GM12865 (cell line): ENCODE measurements at regions not wholly inside any gene's neighbourhood (a gene's known extent, or its start where the extent isn't known, plus 50 kb on each side); places are given as distances from the start of the nearest gene placed in this dataset.

Source experiments
- DNase-seq: peaks from one replicate; pipeline ENCODE4 v3.0.0; 2010; ENCODE audit warnings: low read depth
- H3K4me3 ChIP-seq: 2 replicates; pipeline ENCODE4 v1.5.1; 2011; ENCODE audit warnings: mild to moderate bottlenecking, low read depth, low read length, control low read depth
- CTCF ChIP-seq: IDR thresholded peaks from 2 replicates; pipeline ENCODE4 v1.5.1; 2011; ENCODE audit warnings: low read length, control low read depth, low read depth, inconsistent platforms; ENCODE audit not compliant: insufficient read depth; ENCODE audit errors: missing control alignments

- no peak overlapping the region for H3K4me3 ChIP-seq
- TF ChIP-seq CTCF, result no peak
- no peak for DNase-seq
Observed at GRCh38 chr7:27315066-27315465, 72.5 kb downstream of the EVX1 start.

- DNase-seq, result no peak
- TF ChIP-seq CTCF, result no peak
Observed at GRCh38 chr7:27316311-27316710, 73.7 kb downstream of the EVX1 start.

GRCh38 chr7:27324246-27324645, 81.6 kb downstream of the EVX1 start:
- no peak overlapping the region for H3K4me3 ChIP-seq
- no peak for DNase-seq
- TF ChIP-seq CTCF, result no peak

More at GRCh38 chr7:27316311-27316710, 73.7 kb downstream of the EVX1 start:
- no peak overlapping the region for H3K4me3 ChIP-seq

GRCh38 chr7:27329909-27330308, 87.3 kb downstream of the EVX1 start:
- no peak for TF ChIP-seq CTCF
- H3K4me3 ChIP-seq, result no peak overlapping the region
- DNase-seq, result no peak

- H3K4me3 ChIP-seq, result no peak overlapping the region
- no peak for TF ChIP-seq CTCF
- no peak for DNase-seq
Observed at GRCh38 chr7:27339478-27339877, 96.9 kb downstream of the EVX1 start.

GRCh38 chr7:27344471-27344870, 101.9 kb downstream of the EVX1 start:
- no peak overlapping the region for H3K4me3 ChIP-seq
- DNase-seq, result no peak
- no peak for TF ChIP-seq CTCF

- DNase-seq, result no peak
- H3K4me3 ChIP-seq, result no peak overlapping the region
Observed at GRCh38 chr7:27345164-27345887, 102.7 kb downstream of the EVX1 start.

More at GRCh38 chr7:27345164-27345887, 102.7 kb downstream of the EVX1 start:
- no peak for TF ChIP-seq CTCF
